ENCODE measurements at regions not wholly inside any gene's neighbourhood (a gene's known extent, or its start where the extent isn't known, plus 50 kb on each side); places are given as distances from the start of the nearest gene placed in this dataset.

DNA sequence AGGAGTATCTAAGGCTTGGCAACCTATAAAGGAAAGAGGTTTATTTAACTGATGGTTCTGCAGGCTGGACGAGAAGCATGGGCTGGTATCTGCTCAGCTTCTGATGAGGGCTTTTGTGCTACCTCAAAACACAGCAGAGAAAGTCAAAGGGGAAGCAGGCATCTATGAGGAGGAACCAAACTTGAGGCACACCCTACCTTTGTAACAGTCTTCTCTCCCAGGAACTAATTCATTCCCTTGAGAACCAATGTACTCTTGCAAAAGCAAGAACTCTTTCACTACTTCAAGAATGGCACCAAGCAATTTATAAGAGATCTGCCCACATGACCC is 109.0 kb downstream of the CGGBP1 start:
- TF ChIP-seq, protein P1, sequence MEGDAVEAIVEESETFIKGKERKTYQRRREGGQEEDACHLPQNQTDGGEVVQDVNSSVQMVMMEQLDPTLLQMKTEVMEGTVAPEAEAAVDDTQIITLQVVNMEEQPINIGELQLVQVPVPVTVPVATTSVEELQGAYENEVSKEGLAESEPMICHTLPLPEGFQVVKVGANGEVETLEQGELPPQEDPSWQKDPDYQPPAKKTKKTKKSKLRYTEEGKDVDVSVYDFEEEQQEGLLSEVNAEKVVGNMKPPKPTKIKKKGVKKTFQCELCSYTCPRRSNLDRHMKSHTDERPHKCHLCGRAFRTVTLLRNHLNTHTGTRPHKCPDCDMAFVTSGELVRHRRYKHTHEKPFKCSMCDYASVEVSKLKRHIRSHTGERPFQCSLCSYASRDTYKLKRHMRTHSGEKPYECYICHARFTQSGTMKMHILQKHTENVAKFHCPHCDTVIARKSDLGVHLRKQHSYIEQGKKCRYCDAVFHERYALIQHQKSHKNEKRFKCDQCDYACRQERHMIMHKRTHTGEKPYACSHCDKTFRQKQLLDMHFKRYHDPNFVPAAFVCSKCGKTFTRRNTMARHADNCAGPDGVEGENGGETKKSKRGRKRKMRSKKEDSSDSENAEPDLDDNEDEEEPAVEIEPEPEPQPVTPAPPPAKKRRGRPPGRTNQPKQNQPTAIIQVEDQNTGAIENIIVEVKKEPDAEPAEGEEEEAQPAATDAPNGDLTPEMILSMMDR (conservative IDR thresholded peaks at IDR 0.05; ENCODE audit: low read depth, low read length): no peak
- no peak for TF ChIP-seq EZH2 (IDR thresholded peaks at IDR 0.05; ENCODE audit: borderline replicate concordance, low read depth, low read length, poor library complexity, severe bottlenecking)
